ENCODE measurements at regions not wholly inside any gene's neighbourhood (a gene's known extent, or its start where the extent isn't known, plus 50 kb on each side); places are given as distances from the start of the nearest gene placed in this dataset.

DNA sequence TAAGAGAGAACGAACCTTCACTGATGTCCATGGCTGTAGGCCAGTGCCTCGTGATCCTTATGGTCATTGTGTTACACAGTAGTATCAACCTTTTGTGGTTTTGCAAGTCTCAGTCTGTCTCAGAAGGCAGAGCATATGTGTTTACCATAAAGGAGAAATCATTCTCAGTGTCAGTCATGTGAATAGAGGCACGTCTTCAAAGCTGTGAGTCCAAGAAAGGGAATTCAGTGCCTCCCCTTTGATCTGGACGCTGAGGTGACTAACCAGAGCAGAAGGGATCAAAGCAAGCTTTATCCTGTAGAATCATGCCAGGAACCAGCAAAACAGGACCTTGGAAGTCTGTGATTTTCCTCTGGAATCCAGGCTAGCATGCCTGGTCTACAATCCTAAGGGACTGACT is 433.9 kb downstream of the DNAH5 start:
- no peak for TF ChIP-seq CTCF (IDR thresholded peaks at IDR 0.05; ENCODE audit: low read depth, low read length)
- no peak overlapping the region for H3K4me3 ChIP-seq (ENCODE audit: low read depth, low read length)

DNA sequence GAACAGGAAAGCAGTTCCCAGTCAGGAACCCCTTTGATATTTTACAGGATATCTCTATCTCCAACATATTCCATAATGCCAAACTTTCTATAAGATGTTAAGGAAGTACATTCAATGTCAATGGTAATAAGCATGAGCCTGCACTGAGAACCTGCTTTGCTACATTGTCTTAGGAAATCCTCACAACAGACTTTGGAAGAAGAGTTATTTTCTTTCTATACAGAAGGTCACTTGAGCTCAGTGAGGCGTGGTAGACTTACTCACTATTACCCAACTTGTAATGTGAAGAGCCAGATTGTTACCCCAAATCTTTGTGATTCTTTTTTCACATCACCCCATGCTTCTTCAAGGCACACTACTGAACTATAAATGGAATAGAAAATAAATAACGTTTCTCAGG is 435.9 kb downstream of the DNAH5 start:
- H3K4me3 ChIP-seq (ENCODE audit: low read depth, low read length): no peak overlapping the region
- no peak for TF ChIP-seq CTCF (IDR thresholded peaks at IDR 0.05; ENCODE audit: low read depth, low read length)

DNA sequence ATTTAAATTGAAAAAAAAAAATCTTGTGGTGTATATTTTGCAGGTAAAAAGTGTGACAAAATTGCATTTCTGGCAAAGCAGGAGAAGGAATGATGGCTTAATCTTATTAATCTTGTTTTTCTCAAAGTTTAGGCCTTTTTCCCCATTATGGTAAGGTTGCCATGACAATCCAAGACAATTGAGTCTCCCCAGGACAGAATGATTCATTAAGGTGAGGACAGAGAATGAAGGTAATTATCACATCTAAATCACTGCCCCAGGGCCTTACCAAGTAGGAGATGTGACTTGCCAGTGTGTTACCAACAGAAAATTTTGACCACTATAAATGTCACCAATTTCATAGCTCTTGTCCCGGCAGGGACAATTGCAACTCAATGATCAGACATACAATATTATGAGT is 439.2 kb downstream of the DNAH5 start:
- no peak for TF ChIP-seq CTCF (IDR thresholded peaks at IDR 0.05; ENCODE audit: low read depth, low read length)
- no peak overlapping the region for H3K4me3 ChIP-seq (ENCODE audit: low read depth, low read length)

- TF ChIP-seq CTCF (IDR thresholded peaks at IDR 0.05; ENCODE audit: low read depth, low read length): no peak
- no peak overlapping the region for H3K4me3 ChIP-seq (ENCODE audit: low read depth, low read length)
Measured at GRCh38 chr5:13503017-13503416, 441.5 kb downstream of the DNAH5 start.

GRCh38 chr5:13501176-13501575 is 443.3 kb downstream of the DNAH5 start:
- no peak for TF ChIP-seq CTCF (IDR thresholded peaks at IDR 0.05; ENCODE audit: low read depth, low read length)

GRCh38 chr5:13498279-13498678 is 446.2 kb downstream of the DNAH5 start:
- H3K4me3 ChIP-seq (ENCODE audit: low read depth, low read length): no peak overlapping the region
- no peak for TF ChIP-seq CTCF (IDR thresholded peaks at IDR 0.05; ENCODE audit: low read depth, low read length)

More at GRCh38 chr5:13501176-13501575, 443.3 kb downstream of the DNAH5 start:
- H3K4me3 ChIP-seq (ENCODE audit: low read depth, low read length): no peak overlapping the region

DNA sequence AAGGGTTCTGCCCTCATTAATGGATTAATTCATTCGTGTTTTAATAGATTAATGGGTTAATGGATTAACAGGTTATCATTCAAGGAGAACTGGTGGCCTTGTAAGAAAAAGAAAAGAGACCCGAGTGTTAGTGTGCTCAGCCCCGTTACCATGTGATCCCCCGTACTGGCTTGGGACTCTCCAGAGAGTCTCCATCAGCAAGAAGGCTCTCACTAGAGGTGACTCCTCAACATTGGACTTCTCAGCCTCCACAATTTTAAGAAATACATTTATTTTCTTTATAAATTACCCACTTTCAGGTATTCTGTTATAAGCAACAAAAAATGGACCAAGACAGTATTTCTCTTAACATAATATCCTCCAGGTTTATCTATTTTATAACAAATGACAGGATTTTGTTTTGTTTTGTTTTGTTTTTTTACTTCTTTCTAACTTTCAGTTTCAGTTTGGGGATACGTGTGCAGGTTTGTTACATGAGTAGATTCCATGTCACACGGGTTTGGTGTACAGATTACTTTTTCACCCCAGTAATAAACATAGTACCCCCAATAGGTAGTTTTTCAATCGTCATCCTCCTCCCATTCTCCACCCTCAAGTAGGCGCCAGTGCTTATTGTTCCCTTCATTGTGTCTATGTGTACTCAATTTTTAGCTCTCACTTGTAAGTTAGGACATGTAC is 456.1 kb downstream of the DNAH5 start:
- H3K4me3 ChIP-seq (ENCODE audit: low read depth, low read length): peak overlapping the region; percentile 20
- TF ChIP-seq CTCF (IDR thresholded peaks at IDR 0.05; ENCODE audit: low read depth, low read length): no peak
